ENCODE measurements at regions not wholly inside any gene's neighbourhood (a gene's known extent, or its start where the extent isn't known, plus 50 kb on each side); places are given as distances from the start of the nearest gene placed in this dataset.

DNA sequence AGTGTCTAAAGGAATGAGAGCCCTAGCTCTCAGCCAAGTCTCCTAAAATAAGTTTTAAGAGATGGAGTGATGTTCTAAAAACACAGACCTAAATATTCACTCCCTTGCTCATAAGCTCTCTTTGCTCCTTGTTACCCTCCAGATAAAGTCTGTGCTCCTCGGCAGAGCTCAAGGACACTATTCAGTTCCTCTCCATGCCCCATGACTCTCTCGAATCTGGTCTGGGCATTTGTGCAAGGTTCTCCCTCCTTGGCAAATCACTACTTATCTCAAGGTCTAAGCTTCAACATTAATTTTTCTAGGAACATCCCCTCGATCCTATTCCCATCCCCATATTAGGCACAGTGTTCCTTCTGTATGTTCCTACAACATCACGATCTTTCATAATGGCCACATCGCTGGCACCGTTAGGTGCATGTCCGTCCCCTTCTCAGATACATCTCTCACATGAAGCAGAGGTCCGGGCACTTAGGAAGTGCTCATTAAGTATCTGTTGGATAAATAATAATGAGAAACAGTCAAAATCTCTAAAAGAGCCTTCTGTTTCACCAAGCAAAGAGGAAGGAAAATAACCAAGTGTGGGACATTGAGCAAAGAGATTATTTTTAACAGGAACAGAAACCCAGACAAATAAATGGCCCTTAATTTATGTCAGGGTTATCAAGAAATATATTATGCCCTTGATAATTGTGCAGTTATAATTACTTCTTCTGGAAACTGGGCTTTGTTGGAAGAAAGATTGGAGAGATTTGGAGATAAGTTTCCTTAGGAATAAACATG, 85.9 kb upstream of the HTR4 start:
- TF ChIP-seq, protein P1, sequence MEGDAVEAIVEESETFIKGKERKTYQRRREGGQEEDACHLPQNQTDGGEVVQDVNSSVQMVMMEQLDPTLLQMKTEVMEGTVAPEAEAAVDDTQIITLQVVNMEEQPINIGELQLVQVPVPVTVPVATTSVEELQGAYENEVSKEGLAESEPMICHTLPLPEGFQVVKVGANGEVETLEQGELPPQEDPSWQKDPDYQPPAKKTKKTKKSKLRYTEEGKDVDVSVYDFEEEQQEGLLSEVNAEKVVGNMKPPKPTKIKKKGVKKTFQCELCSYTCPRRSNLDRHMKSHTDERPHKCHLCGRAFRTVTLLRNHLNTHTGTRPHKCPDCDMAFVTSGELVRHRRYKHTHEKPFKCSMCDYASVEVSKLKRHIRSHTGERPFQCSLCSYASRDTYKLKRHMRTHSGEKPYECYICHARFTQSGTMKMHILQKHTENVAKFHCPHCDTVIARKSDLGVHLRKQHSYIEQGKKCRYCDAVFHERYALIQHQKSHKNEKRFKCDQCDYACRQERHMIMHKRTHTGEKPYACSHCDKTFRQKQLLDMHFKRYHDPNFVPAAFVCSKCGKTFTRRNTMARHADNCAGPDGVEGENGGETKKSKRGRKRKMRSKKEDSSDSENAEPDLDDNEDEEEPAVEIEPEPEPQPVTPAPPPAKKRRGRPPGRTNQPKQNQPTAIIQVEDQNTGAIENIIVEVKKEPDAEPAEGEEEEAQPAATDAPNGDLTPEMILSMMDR (IDR thresholded peaks at IDR 0.05) = no peak
- TF ChIP-seq POLR2AphosphoS5 (IDR thresholded peaks at IDR 0.05) = no peak

Data from breast epithelium (tissue), 3 donors.